ENCODE measurements at regions not wholly inside any gene's neighbourhood (a gene's known extent, or its start where the extent isn't known, plus 50 kb on each side); places are given as distances from the start of the nearest gene placed in this dataset.

DNA sequence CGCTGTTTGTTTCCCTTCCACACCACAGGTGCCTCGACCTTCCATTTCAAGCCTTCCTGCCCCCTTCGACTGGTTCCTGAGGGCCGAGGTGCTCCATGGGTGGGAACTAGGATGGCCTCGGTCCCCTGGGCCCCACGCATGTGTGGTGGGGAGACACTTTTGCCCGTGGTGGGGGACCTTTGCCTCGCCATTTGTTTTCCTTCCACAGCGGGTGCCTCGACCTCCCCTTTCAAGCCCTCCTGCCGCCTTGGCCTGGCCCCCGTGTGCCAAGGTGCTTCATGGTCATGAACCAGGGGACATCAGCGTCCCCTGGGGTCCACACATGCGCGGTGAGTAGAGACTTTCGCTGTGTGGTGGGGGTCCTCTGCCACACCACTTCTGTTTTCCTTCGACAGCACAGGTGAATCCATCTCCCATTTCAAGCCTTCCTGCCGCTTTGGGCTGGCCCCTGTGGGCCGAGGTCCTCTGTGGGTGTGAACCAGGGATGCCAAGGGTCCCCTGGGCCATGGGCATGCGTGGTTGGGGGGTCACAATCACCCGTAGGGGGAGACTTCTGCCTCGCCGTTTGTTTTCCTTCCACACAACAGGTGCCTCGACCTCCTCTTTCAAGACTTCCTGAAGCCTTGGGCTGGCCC lies 364.4 kb downstream of the ALG10 start:
- DNase-seq, result no peak

DNA sequence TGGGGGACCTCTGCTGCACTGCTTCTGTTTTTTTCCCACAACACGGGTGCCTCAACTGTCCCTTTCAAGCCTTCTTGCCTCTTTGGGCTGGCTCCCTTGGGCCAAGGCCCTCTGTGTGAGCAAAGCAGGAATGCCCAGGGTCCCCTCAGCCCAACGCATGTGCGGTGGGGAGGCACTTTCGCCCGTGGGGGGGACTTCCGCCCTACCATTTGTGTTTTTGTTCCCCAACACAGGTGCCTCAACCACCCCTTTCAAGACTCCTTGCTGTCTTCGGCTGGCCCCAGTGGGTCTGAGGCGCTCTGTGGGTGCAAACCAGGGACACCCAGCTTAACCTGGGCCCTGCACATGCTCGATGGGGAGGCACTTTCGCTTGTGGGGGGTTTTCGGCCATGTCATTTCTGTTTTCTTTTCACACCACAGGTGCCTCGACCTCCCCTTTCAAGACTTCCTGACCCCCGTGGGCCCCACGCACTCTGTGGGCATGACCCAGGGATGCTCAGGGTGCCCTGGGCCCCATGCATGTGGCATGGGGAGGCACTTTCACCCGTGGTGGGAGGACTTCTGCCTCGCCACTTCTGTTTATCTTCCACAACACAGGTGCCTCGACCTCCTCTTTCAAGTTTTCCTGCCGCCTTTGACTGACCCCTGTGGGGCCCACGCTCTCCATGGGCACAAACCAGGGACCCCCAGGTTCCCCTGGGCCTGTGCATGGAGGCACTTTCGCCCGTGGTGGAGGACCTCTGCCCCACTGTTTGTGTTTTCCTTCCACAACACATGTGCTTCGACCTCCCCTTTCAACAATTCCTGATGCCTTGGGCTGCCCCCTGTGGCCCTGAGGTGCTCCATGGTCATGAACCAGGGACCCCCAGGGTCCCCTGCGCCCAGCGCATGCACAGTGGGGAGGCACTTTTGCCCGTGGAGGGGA lies 365.7 kb downstream of the ALG10 start:
- DNase-seq, result no peak

DNA sequence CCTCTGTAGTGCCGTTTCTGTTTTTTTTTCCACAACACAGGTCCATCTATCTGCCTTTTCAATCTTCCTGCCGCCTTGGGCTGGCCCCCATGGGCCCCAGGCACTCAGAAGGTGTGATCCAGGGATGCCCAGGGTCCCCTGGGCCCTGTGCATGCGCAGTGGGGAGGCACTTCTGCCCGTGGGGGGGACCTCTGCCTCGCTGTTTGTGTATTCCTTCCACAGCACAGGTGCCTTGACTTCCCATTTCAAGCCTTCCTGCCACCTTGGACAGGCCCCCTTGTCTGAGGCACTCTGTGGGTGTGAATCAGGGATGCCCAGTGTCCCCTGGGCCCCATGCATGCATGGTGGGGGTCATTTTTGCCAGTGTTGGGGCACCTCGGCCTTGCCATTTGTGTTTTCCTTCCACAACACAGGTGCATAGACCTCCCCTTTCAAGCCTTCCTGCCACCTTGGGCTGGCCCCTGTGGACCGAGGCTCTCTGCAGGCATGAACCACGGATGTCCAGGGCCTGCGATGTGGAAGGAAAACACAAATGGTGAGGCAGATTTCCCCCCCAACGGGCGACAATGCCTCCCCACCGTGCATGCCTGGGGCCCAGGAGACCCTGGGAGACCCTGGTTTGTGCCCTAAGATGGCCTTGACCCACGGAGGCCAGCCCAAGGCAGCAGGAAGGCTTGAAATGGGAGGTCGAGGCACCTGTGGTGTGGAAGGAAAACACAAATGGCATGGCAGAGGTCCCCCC lies 366.5 kb downstream of the ALG10 start:
- no peak for DNase-seq

DNA sequence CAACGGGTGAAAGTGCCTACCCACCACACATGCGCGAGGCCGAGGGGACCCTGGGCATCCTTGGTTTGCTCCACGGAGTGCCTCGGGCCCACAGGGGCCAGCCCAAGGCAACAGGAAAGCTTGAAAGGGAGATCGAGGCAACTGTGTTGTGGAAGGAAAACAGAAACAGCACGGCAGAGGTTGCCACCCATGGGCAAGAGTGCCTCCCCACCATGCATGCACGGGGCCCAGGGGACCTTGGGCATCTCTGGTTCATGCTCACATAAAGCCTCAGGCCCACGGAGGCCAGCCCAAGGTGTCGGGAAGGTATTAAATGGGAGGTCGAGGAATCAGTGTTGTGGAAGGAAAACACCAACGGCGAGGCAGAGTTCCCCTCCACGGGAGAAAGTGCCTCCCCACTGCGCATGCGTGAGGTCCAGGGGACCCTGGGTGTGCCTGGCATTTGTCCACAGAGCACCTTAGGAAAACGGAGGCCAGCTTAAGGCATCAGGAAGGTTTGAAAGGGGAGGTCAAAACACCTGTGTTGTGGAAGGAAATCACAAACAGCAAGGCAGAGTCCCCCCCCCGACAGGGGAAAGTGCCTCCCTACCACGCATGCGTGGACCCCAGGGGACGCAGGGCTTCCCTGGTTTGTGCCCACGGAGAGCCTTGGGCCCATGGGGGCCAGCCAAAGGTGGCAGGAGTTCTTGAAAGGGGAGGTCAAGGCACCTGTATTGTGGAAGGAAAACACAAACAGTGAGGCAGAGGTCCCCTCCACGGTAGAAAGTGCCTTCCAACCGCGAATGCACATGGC lies 367.3 kb downstream of the ALG10 start:
- DNase-seq, result no peak

DNA sequence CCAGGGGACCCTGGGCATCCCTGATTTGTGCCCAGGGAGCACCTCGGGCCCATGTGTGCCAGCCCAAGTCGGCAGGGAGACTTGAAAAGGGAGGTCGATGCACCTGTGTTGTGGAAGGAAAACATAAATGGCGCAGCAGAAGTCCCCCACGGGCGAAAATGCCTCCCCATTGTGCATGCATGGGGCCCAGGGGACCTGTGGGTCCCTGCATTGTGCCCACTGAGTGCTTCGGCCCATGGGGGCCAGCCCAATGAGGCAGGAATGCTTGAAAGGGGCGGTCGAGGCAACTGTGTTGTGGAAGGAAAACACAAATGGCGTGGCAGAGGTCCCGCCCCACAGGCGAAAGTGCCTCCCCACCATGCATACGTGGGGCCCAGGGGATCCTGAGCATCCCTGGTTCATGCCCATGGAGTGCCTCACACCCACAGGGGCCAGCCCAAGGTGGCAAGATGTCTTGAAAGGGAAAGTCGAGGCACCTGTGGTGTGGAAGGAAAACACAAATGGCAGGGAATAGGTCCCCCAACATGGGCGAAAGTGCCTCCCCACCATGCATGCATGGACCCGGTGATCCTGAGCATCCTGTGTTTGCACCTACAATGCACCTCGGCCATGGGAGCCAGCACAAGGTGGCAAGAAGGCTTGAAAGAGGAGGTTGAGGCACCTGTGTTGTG lies 368.0 kb downstream of the ALG10 start:
- DNase-seq, result no peak

DNA sequence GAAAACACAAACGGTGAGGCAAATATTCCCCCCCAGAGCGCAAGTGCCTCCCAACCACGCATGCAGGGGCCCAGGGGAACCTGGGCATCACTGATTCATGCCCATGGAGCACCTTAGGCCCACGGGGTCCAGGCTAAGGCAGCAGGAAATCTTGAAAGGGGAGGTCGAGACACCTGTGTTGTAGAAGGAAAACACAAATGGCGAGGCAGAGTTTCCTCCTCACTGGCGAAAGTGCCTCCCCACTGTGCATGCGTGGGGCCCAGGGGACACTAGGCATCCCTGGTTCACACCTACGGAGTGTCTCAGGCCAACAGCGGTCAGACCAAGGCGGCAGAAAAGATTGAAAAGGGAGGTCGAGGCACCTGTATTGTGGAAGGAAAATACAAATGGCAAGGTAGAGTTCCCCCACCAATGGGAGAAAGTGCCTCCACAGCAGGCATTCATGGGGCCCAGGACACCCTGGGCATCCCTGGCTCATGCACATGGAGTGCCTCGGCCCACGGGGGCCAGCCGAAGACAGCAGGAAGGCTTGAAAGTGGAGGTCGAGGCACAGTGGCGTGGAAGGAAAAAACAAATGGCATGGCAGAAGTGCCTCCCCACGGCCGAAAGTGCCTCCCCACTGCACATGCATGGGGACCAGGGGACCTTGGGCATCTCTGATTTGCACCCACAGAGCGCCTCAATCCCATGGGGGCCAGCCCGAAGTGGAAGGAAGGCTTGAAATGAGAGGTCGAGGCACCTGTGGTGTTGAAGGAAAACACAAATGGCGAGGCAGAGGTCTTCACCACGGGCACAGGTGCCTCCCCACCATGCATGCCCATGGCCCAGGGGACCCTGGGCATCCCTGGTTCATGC lies 368.8 kb downstream of the ALG10 start:
- DNase-seq, result no peak

DNA sequence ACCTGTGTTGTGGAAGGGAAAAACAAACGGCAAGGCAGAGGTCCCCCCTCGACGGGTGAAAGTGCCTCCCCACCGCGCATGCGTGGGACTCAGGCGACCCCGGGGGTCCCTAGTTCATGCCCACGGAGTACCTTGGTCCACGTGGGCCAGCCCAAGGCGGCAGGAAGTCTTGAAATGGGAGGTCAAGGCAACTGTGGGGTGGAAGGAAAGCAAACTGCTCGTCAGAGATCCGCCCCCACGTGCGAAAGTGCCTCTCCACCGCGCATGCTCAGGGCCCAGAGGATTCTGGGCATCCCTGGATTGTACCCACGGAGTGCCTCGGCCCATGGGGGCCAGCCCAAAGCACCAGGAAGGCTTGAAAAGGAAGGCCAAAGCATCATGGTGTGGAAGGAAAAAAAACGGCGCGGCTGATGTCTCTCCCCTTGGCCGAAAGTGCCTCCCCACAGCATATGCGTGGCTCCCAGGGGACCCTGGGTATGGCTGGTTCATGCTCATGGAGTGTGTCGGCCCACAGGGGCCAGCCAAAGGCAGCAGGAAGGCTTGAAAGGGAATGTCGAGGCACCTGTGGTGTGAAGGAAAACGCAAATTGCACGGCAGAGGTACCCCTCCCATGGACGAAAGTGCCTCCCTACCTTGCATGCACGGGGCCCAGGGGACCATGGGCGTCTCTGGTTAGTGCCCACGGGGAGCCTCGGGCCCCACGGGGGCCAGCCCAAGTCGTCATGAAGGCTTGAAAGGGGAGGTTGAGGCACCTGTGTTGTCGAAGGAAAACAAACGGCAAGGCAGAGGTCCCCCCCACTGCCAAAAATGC lies 369.7 kb downstream of the ALG10 start:
- no peak for DNase-seq

DNA sequence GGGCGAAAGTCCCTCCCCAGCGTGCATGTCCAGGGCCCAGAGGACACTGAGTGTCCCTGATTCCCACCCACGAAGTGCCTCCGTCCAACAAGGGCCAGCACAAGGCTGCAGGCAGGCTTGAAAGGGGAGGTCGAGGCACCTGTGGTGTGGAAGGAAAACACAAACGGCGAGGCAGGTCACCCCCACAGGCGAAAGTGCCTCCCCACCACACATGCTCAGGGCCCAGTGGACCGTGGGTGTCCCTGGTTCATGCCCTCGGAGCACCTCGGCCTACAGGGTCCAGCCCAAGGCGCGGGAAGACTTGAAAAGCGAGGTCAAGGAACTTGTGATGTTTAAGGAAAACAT lies 370.4 kb downstream of the ALG10 start:
- DNase-seq, result no peak

DNA sequence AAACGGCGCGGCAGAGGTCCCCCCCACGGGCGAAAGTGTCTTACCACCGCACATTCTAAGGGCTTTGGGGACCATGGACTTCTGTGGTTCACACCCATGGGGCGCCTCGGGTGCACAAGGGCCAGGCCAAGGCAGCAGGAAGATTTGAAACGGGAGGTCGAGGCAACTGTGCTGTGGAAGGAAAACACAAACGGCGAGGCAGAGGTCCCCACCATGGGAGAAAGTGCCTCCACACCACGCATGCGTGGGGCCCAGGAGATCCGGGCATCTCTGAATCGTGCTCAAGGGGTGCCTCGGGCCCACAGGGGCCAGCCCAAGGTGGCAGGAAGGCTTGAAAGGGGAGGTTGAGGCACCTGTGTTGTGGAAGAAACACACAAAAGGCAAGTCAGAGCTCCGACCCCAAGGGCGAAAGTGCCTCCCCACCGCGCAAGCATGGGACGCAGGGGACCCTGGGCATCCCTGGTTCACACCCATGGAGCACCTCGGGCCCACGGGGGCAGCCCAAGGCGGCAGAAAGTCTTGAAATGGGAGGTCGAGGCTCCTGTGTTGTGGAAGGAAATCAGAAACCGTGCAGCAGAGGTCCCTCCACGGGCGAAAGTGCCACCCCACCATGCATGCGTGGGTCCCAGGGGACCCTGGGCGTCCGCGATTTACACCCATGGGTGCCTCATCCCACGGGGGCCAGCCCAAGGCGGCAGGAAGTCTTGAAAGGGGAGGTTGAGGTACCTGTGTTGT lies 371.0 kb downstream of the ALG10 start:
- DNase-seq, result no peak

DNA sequence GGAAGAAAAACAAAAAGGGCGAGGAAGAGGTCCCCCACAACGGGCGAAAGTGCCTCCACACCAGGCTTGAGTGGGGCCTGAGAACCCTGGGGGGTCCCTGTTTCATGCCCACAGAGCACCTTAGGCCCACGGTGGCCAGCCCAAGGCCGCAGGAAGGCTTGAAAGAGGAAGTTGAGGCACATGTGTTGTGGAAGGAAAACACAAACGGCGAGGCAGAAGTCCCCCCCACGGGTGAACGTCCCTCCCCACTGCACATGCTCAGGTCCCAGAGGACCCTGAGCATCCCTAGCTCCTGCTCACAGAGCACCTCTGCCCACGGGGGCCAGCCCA lies 371.5 kb downstream of the ALG10 start:
- no peak for DNase-seq

DNA sequence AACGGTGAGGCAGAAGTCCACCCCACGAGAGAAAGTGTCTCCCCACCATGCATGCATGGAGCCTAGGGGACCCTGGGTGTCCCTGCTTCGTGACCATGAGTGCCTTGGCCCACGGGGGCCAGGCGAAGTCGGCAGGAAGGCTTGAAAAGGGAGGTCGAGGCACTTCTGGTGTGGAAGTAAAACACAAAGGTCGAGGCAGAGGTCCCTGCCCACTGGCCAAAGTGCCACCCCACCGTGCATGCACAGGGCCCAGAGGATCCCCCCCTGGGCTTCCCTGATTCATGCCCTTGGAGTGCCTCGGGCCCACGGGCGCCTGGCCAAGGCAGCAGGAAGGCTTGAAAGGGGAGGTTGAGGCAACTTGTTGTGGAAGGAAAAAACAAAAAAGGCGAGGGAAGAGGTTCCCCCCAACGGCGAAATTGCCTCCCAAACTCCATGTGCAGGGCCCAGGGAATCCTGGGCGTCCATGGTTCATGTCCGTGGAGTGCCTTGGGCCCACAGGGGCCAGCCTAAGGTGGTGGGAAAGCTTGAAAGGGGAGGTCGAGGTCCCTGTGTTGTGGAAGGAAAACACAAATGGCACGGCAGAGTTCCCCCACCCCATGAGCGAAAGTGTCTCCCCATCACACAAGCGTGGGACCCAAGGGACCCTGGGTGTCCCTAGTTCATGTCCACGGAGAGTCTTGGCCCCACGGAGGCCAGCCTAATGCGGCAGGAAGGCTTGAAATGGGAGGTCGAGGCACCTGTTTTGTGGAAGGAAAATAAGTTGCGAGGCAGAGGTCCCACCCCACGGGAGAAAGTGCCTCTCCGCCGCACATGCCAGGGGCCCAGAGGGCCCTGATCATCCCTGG lies 372.1 kb downstream of the ALG10 start:
- no peak for DNase-seq

DNA sequence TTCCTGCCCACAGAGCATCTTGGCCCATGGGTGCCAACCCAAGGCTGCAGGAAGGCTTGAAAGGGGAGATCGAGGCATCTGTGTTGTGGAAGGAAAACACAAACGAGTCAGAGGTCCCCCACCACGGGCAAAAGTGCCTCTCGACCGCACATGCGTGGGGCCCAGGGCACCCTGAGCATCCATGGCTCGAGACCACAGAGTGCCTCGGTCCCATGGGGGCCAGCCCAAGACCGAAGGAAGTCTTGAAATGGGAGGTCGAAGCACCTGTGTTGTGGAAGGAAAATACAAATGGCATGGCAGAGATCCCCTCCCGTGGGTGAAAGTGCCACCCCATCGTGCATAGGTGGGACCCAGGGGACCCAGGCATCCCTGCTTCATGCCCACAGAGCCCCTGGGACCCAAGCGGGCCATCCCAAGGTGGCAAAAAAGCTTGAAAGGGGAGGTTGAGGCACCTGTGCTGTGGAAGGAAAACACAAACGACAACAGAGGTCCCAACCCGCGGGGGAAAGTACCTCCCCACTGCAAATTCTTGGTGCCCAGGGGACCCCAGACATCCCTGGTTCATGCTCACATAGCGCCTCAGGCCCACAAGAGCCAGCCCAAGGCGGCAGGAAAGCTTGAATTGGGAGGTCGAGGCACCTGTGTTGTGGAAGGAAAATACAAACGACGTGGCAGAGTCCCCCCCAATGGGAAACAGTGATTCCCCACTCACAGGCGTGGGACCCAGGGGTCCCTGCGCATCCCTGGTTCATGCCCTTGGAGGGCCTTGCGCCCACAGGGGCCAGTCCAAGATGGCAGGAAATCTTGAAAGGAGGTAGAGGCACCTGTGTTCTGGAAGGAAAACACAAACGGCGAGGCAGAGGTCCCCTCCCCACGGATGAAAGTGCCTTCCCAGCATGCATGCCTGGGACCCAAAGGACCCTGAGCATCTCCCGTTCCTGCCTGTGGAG lies 373.0 kb downstream of the ALG10 start:
- no peak for DNase-seq

DNA sequence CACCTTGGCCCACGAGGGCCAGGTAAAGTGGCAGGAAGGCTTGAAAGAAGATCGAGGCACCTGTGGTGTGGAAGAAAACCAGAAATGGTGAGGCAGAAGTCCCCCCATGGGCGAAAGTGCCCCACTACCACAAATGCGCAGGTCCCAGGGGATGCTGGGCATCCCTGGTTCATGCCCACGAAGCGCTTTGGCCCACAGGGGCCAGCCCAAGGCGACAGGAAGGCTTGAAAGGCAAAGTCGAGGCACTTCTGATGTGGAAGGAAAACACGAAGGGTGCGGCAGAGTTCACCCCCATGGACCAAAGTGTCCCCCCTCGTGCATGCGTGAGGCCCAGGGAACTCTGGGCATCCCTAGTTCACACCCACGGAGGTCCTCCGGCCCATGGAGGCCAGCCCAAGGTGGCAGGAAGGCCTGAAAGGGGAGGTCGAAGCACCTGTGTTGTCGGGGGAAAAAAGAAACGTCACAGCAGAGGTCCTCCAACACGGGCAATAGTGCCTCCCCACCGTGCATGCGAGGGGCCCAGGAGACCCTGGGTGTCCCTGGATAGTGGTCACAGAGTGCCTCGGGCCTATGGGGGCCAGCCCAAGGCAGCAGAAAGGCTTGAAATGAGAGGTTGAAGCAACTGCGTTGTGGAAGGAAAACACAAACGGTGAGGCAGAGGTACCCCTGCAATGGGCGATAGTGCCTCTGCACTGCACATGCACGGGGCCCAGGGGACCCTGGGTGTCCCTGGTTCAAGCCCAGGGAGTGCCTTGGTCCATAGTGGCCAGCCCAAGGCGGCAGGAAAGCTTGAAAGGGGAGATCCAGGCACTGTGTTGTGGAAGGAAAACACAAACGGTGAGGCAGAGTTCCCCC lies 373.9 kb downstream of the ALG10 start:
- no peak for DNase-seq

DNA sequence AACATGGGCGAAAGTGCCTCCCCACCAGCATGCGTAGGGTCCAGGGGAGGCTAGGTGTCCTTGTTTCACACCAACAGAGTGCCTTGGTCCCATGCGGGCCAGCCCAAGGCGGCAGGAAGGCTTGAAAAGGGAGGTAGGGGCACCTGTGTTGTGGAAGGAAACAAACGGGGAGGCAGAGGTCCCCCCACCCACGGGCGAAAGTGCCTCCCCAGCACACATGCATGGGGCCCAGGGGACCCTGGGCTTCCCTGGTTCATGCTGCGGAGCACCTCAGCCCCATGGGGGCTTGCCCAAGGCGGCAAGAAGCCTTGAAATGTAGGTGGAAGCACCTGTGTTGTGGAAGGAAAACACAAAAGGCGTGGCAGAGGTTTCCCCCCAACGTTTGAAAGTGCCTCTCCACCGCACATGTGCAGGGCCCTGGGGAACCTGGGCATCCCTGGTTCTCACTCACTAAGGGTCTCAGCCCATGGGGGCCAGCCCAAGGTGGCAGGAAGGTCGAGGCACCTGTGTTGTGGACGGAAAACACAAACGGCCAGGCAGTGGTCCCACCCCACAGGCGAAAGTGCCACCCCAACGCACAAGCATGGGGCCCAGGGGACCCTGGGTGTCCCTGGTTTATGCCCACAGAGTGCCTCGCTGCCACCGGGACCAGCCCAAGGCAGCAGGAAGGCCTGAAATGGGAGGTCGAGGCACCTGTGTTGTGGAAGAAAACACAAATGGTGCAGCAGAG lies 374.7 kb downstream of the ALG10 start:
- DNase-seq, result no peak

DNA sequence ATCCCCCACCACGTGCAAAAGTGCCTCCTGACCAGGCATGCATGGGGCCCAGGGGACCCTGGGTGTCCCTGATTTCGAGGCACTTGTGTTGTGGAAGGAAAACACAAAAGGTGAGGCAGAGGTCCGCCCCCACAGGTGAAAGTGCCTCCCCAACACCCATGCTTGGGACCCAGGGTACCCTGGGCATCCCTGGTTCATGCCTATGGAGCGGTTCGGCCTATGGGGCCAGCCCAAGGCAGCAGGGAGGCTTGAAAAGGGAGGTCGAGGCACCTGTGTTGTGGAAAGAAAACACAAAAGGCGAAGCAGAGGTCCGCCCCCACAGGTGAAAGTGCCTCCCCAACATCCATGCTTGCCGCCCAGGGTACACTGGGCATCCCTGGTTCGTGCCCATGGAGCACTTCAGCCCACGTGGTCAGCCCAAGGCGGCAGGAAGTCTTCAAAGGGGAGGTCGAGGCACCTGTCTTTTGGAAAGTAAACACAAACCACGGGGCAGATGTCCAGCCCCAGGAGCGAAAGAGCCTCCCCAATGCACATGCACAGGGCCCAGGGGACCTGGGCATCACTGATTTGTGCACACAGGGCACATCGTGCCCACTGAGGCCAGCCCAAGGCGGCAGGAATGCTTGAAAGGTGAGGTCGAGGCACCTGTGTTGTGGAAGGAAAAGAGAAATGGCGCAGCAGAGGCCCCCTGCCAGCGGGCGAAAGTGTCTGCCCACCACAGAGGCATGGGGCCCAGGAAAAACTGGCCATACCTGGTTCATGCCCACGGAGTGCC lies 375.5 kb downstream of the ALG10 start:
- DNase-seq, result no peak
